SK-N-SH (cell line): ENCODE measurements at regions not wholly inside any gene's neighbourhood (a gene's known extent, or its start where the extent isn't known, plus 50 kb on each side); places are given as distances from the start of the nearest gene placed in this dataset.

Experiments
- CTCF ChIA-PET: fragments of 300-600, 350-600 bp; formaldehyde crosslinking; extraction: SDS; loops from one replicate; lab custom pipeline; 2021; lab: Yijun Ruan, JAX
- POLR2A ChIA-PET: fragments of 350-600 bp; sonication (Branson Sonifier 250); formaldehyde crosslinking; extraction: SDS; loops from one replicate; lab custom pipeline; 2020; ENCODE audit warnings: antibody characterized with exemption, inconsistent platforms; lab: Yijun Ruan, JAX
- DNase-seq: peaks from one replicate; pipeline ENCODE4 v3.0.0; 2012
- H2AFZ ChIP-seq: fragments of 200-600 bp; sonication (generic); 2 replicates; pipeline ENCODE4 v1.8.1; 2016; ENCODE audit warnings: antibody characterized with exemption, mild to moderate bottlenecking, low read depth
- H3F3A ChIP-seq: fragments of 200-600 bp; sonication (generic); replicated peaks from 2 replicates; pipeline ENCODE3; 2016; ENCODE audit warnings: antibody characterized with exemption, mild to moderate bottlenecking; ENCODE audit not compliant: insufficient read depth
- H3K27ac ChIP-seq, 2 experiments: fragments of 200-500 bp in 1 of 2; fragments of 200-600 bp in 1 of 2; sonication (Bioruptor generic) in 1 of 2; sonication (generic), shearing (Covaris generic) in 1 of 2; 2 replicates each; pipeline versions ENCODE4 v1.5.1 to v1.6.1; 2014 to 2016; ENCODE audit warnings: low read depth in 2 of 2, inconsistent platforms in 1 of 2, low read length in 1 of 2, mild to moderate bottlenecking in 1 of 2, mixed read lengths in 1 of 2
- H3K27me3 ChIP-seq: fragments of 200-600 bp; sonication (generic), shearing (Covaris generic); 2 replicates; pipeline ENCODE4 v1.6.1; 2016; ENCODE audit warnings: mixed run types; ENCODE audit not compliant: insufficient read depth
- H3K36me3 ChIP-seq, 2 experiments: fragments of 200-500 bp in 1 of 2; fragments of 200-600 bp in 1 of 2; sonication (Bioruptor generic) in 1 of 2; sonication (generic) in 1 of 2; replicated peaks in 1 of 2; 2 replicates each; pipeline versions ENCODE3 to v1.5.1; 2014 to 2016; ENCODE audit warnings: low read length in 1 of 2, mild to moderate bottlenecking in 1 of 2; ENCODE audit not compliant: insufficient read depth in 2 of 2, control insufficient read depth in 1 of 2
- H3K4me1 ChIP-seq, 2 experiments: fragments of 200-500 bp in 1 of 2; fragments of 200-600 bp in 1 of 2; sonication (Bioruptor generic) in 1 of 2; sonication (generic), shearing (Covaris generic) in 1 of 2; 2 replicates each; pipeline versions ENCODE4 v1.5.1 to v1.6.1; 2014 to 2016; ENCODE audit warnings: low read depth in 1 of 2, low read length in 1 of 2, mixed run types in 1 of 2; ENCODE audit not compliant: insufficient read depth in 2 of 2, control insufficient read depth in 1 of 2
- H3K4me2 ChIP-seq: fragments of 200-600 bp; sonication (generic), shearing (Covaris generic); 2 replicates; pipeline ENCODE4 v1.6.1; 2017; ENCODE audit warnings: mixed run types
- H3K4me3 ChIP-seq, 2 experiments: fragments of 200-500 bp in 1 of 2; fragments of 200-600 bp in 1 of 2; sonication (Bioruptor generic) in 1 of 2; sonication (generic), shearing (Covaris generic) in 1 of 2; 2 replicates each; pipeline versions ENCODE4 v1.5.1 to v1.8.1; 2014 to 2016; ENCODE audit warnings: low read depth in 2 of 2, inconsistent platforms in 1 of 2, low read length in 1 of 2, mild to moderate bottlenecking in 1 of 2, mixed read lengths in 1 of 2, moderate library complexity in 1 of 2
- H3K79me2 ChIP-seq: fragments of 200-600 bp; sonication (generic); 2 replicates; pipeline ENCODE4 v1.8.1; 2017; ENCODE audit warnings: mild to moderate bottlenecking; ENCODE audit not compliant: insufficient read depth
- H3K9ac ChIP-seq: fragments of 200-600 bp; sonication (generic); 2 replicates; pipeline ENCODE4 v1.6.1; 2017; ENCODE audit warnings: mixed run types
- H3K9me2 ChIP-seq: fragments of 200-600 bp; sonication (generic); 2 replicates; pipeline ENCODE4 v1.6.1; 2017; ENCODE audit warnings: mixed run types
- H3K9me3 ChIP-seq: fragments of 200-600 bp; sonication (generic); 2 replicates; pipeline ENCODE4 v1.6.1; 2017; ENCODE audit warnings: mixed run types, mild to moderate bottlenecking, moderate library complexity
- H4K20me1 ChIP-seq: fragments of 200-600 bp; sonication (generic); 2 replicates; pipeline ENCODE4 v1.6.1; 2017; ENCODE audit warnings: mild to moderate bottlenecking, mixed run types; ENCODE audit not compliant: insufficient read depth
- CHD2 ChIP-seq: fragments of 150-350 bp; IDR thresholded peaks from 2 replicates; pipeline ENCODE4 v1.6.1; 2018; ENCODE audit warnings: low read length; ENCODE audit not compliant: partially characterized antibody
- ELF1 ChIP-seq: IDR thresholded peaks from 2 replicates; pipeline ENCODE4 v1.4.0; 2012
- EP300 ChIP-seq, 2 experiments: IDR thresholded peaks; 2 replicates each; pipeline versions ENCODE4 v1.4.0 to v1.6.1; 2012; ENCODE audit warnings: borderline replicate concordance in 1 of 2, low read depth in 1 of 2, low read length in 1 of 2
- FOXJ3 ChIP-seq: sonication (generic); formaldehyde crosslinking; IDR thresholded peaks from 2 replicates; pipeline ENCODE4 v1.5.1; 2020; ENCODE audit warnings: mild to moderate bottlenecking, missing genetic modification reagents
- GABPA ChIP-seq: IDR thresholded peaks from 2 replicates; pipeline ENCODE4 v1.4.0; 2012; ENCODE audit warnings: low read depth, mild to moderate bottlenecking
- IRF3 ChIP-seq: fragments of 150-350 bp; IDR thresholded peaks from 2 replicates; pipeline ENCODE4 v1.6.1; 2016; ENCODE audit warnings: mild to moderate bottlenecking, low read depth, low read length
- NFIC ChIP-seq: IDR thresholded peaks from 2 replicates; pipeline ENCODE4 v1.4.0; 2012; ENCODE audit warnings: borderline replicate concordance
- NRF1 ChIP-seq: IDR thresholded peaks from 2 replicates; pipeline ENCODE4 v1.6.1; 2012; ENCODE audit warnings: low read depth, mild to moderate bottlenecking, low read length
- REST ChIP-seq: IDR thresholded peaks from 2 replicates; pipeline ENCODE4 v1.6.1; 2012; ENCODE audit warnings: mild to moderate bottlenecking, low read depth, low read length, moderate library complexity
- RXRA ChIP-seq: IDR thresholded peaks from 2 replicates; pipeline ENCODE4 v1.4.0; 2012; ENCODE audit warnings: low read depth, mild to moderate bottlenecking, borderline replicate concordance
- SIN3A ChIP-seq: IDR thresholded peaks from 2 replicates; pipeline ENCODE4 v1.6.1; 2012; ENCODE audit warnings: low read depth, mild to moderate bottlenecking, low read length, moderate library complexity, borderline replicate concordance
- YY1 ChIP-seq: IDR thresholded peaks from 2 replicates; pipeline ENCODE4 v1.4.0; 2012; ENCODE audit warnings: low read depth, mild to moderate bottlenecking
- WGBS: methylation state at CpG from one replicate; pipeline ENCODE4 v1.1.6; 2017; ENCODE audit warnings: low lambda C conversion rate; 5-methylcytosine and 5-hydroxymethylcytosine counted together
- TF ChIP-seq, protein P1 (sequence below): IDR thresholded peaks from 2 replicates; pipeline ENCODE4; 2012
- TF ChIP-seq, protein P2 (sequence below): IDR thresholded peaks from 2 replicates; pipeline ENCODE4 v1.4.0; 2012; ENCODE audit warnings: low read depth

GRCh38 chr1:8115769-8116167 is 89.7 kb upstream of the ERRFI1 start:
- Histone ChIP-seq H3K27me3 (no peaks in the 10 kb centered on the region), H3K9me3 (no peaks in the 10 kb centered on the region), H3K9me2 (no peaks in the 10 kb centered on the region), H3K4me3 (no peak overlapping the region), H4K20me1 (no peaks in the 10 kb centered on the region), H3K36me3 (no peaks in the 10 kb centered on the region), H3K9ac (no peak overlapping the region), H2AFZ (no peak overlapping the region), H3K4me1 (0 out of 4 replicates have a peak, but pooled peaks cover 0 to 4% of the 10 kb centered on the region in 2 experiments), H3K4me2 (no peak overlapping the region), H3K27ac (no peak overlapping the region), H3K79me2 (no peaks in the 10 kb centered on the region), H3F3A (no peaks in the 10 kb centered on the region)
- 97% methylated on average over 9 of the region's 9 CpGs for WGBS
- ChIA-PET CTCF (no interaction called here), POLR2A (no interaction called here)
- DNase-seq = no peak
- TF ChIP-seq FOXJ3 (CRISPR knock-in tag) = no peak
- TF ChIP-seq ELF1 = no peak
- TF ChIP-seq SIN3A = no peak
- TF ChIP-seq, protein P1, sequence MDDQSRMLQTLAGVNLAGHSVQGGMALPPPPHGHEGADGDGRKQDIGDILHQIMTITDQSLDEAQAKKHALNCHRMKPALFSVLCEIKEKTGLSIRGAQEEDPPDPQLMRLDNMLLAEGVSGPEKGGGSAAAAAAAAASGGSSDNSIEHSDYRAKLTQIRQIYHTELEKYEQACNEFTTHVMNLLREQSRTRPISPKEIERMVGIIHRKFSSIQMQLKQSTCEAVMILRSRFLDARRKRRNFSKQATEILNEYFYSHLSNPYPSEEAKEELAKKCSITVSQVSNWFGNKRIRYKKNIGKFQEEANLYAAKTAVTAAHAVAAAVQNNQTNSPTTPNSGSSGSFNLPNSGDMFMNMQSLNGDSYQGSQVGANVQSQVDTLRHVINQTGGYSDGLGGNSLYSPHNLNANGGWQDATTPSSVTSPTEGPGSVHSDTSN = no peak
- TF ChIP-seq NRF1 = no peak
- no peak for TF ChIP-seq NFIC
- no peak for TF ChIP-seq CHD2
- TF ChIP-seq GABPA = no peak
- no peak for TF ChIP-seq IRF3
- TF ChIP-seq RXRA = no peak
- TF ChIP-seq EP300 (IDR thresholded peaks at IDR 0.05; ENCODE audit: borderline replicate concordance in 1 of 2, low read depth in 1 of 2, low read length in 1 of 2) = no peak
- TF ChIP-seq, protein P2, sequence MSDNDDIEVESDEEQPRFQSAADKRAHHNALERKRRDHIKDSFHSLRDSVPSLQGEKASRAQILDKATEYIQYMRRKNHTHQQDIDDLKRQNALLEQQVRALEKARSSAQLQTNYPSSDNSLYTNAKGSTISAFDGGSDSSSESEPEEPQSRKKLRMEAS = no peak
- no peak for TF ChIP-seq REST
- TF ChIP-seq YY1 = no peak
